ENCODE measurements at regions not wholly inside any gene's neighbourhood (a gene's known extent, or its start where the extent isn't known, plus 50 kb on each side); places are given as distances from the start of the nearest gene placed in this dataset.

GRCh38 chr4:58590722-58591121 is 1480.5 kb upstream of the IGFBP7 start:
- TF ChIP-seq, protein P1, sequence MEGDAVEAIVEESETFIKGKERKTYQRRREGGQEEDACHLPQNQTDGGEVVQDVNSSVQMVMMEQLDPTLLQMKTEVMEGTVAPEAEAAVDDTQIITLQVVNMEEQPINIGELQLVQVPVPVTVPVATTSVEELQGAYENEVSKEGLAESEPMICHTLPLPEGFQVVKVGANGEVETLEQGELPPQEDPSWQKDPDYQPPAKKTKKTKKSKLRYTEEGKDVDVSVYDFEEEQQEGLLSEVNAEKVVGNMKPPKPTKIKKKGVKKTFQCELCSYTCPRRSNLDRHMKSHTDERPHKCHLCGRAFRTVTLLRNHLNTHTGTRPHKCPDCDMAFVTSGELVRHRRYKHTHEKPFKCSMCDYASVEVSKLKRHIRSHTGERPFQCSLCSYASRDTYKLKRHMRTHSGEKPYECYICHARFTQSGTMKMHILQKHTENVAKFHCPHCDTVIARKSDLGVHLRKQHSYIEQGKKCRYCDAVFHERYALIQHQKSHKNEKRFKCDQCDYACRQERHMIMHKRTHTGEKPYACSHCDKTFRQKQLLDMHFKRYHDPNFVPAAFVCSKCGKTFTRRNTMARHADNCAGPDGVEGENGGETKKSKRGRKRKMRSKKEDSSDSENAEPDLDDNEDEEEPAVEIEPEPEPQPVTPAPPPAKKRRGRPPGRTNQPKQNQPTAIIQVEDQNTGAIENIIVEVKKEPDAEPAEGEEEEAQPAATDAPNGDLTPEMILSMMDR (IDR thresholded peaks at IDR 0.05): no peak
- TF ChIP-seq POLR2AphosphoS5 (IDR thresholded peaks at IDR 0.05; ENCODE audit: low read depth, low read length): no peak
